Ovary (tissue), 7 donors: ENCODE measurements at regions not wholly inside any gene's neighbourhood (a gene's known extent, or its start where the extent isn't known, plus 50 kb on each side); places are given as distances from the start of the nearest gene placed in this dataset.

Experiments
- DNase-seq, 5 donors: peaks; one replicate each; pipeline ENCODE4 v3.0.0-alpha.2; 2019 to 2020
- H3K27ac ChIP-seq, 2 donors: fragments of 200-600 bp; one replicate each; pipeline versions ENCODE4 v1.5.1 to v1.8.0; 2019 to 2022
- H3K27me3 ChIP-seq: fragments of 200-600 bp; one replicate; pipeline ENCODE4 v1.8.0; 2022
- H3K36me3 ChIP-seq: fragments of 200-600 bp; sonication (generic); one replicate; pipeline ENCODE4 v1.5.1; 2019
- H3K4me1 ChIP-seq: one replicate; pipeline ENCODE4 v1.8.1; 2013; ENCODE audit warnings: mild to moderate bottlenecking, moderate library complexity; ENCODE audit not compliant: insufficient read depth
- H3K4me3 ChIP-seq: fragments of 200-600 bp; sonication (generic); one replicate; pipeline ENCODE4 v1.5.1; 2017
- H3K9me3 ChIP-seq, 2 donors: fragments of 200-600 bp in 1 of 2; sonication (generic) in 1 of 2; one replicate each; pipeline versions ENCODE4 v1.5.1 to v1.8.1; 2013 to 2019; ENCODE audit warnings: mild to moderate bottlenecking in 1 of 2, moderate library complexity in 1 of 2
- EP300 ChIP-seq: sonication (generic); formaldehyde crosslinking; IDR thresholded peaks from one replicate; pipeline ENCODE4 v1.6.1; 2017; ENCODE audit warnings: antibody characterized with exemption
- POLR2A ChIP-seq: fragments of 450-650 bp; IDR thresholded peaks from one replicate; pipeline ENCODE4 v1.6.1; 2017; ENCODE audit warnings: antibody characterized with exemption, mild to moderate bottlenecking, moderate library complexity
- WGBS, 3 donors: extraction: QIAGEN DNeasy Blood & Tissue Kit in 1 of 3; methylation state at CpG; one replicate each; pipeline versions ENCODE4 v1.1.5 to v1.1.7; 2013 to 2017; 5-methylcytosine and 5-hydroxymethylcytosine counted together
- intact Hi-C, 4 donors: fragments of 100-400 bp; cut with DNase I; formaldehyde crosslinking; loops; one replicate each; pipeline versions ENCODE4 v1.11.0 to v1.15.1; 2022 to 2023
- TF ChIP-seq, protein P1 (sequence below), 3 donors: fragments of 450-650 bp in 2 of 3; fragments of 200-600 bp in 1 of 3; IDR thresholded peaks; one replicate each; pipeline versions ENCODE4 v1.5.1 to v1.8.0; 2016 to 2022; ENCODE audit warnings: antibody characterized with exemption in 3 of 3, mild to moderate bottlenecking in 1 of 3
- donor health status: DM: no; HTN: no; CAD: no; lungs with moderate emphysema.
- donor health status: DM: no; HTN: no; CAD: no.
- donor health status: Bipolar disorder and iron deficiency.
- donor health status: DM: no; HTN: no; CAD: no.
- donor health status: DM: yes; HTN: yes; CAD: no.

DNA sequence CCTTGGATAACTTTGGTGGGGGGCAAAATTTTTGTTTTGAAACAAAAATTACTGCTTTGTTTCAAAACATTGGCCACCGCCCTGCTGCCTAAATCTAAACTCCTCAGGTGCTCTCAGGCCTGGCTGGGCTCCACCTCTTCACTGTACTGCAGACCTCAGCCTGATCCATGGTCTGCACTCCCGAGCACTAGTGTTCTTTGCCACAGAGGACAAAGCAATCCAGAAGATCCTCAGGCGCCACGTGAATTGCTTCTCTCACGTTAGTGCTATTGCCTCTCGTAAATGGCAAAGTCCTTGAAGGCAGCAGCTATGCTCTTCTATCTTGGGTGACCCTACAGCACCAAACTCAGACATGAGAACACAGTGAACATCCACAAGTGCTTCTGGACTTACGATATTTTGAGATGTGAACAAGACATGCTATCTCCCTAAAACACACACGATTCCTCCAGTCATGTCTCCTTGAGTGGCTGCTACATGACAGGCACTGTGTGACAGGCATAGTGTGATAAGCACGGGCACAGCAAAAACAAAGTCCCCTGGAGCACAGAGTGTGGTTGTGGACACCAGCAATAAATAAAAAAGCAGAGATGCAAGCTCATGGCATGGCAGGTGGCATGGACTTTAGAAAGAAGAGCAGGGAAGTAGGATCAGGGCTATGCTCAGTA lies 582.1 kb upstream of the DPP6 start:
- Histone ChIP-seq H3K4me1 (no peaks in the 10 kb centered on the region), H3K27me3 (no peaks in the 10 kb centered on the region), H3K4me3 (no peak overlapping the region), H3K27ac (no peak overlapping the region), H3K36me3 (no peaks in the 10 kb centered on the region), H3K9me3 (no peaks in the 10 kb centered on the region)
- intact Hi-C loops, result no loop called here
- DNase-seq, result no peak
- TF ChIP-seq, protein P1, sequence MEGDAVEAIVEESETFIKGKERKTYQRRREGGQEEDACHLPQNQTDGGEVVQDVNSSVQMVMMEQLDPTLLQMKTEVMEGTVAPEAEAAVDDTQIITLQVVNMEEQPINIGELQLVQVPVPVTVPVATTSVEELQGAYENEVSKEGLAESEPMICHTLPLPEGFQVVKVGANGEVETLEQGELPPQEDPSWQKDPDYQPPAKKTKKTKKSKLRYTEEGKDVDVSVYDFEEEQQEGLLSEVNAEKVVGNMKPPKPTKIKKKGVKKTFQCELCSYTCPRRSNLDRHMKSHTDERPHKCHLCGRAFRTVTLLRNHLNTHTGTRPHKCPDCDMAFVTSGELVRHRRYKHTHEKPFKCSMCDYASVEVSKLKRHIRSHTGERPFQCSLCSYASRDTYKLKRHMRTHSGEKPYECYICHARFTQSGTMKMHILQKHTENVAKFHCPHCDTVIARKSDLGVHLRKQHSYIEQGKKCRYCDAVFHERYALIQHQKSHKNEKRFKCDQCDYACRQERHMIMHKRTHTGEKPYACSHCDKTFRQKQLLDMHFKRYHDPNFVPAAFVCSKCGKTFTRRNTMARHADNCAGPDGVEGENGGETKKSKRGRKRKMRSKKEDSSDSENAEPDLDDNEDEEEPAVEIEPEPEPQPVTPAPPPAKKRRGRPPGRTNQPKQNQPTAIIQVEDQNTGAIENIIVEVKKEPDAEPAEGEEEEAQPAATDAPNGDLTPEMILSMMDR (IDR thresholded peaks at IDR 0.05), result no peak
- TF ChIP-seq EP300, result no peak
- TF ChIP-seq POLR2A, result no peak
- 39 to 77% (median 41%) methylated on average over 9 of the region's 9 CpGs for WGBS, 3 donors

DNA sequence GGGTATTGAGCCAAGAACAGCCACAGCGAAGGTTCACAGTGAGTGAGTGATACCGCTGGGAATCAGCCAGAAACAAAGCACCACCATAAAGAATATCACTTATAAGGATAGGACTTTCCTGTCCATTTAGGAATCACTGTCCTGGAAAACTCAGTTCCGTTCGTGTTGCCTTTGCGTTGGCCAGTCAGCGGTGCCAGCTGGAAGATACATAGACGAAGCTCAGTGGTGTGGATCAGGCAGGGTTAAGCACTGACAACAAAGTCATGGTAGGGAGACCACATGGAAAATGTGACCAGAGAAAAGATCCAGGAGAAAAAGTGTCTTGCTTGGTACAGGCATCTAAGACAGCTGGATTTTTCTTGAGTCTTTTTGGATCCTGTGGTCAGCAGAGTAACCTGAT lies 579.7 kb upstream of the DPP6 start:
- DNase-seq, result no peak
- Histone ChIP-seq H3K27ac (no peak overlapping the region), H3K4me1 (no peaks in the 10 kb centered on the region), H3K9me3 (no peaks in the 10 kb centered on the region), H3K4me3 (no peak overlapping the region), H3K36me3 (no peaks in the 10 kb centered on the region), H3K27me3 (no peaks in the 10 kb centered on the region)
- TF ChIP-seq POLR2A (no peak), EP300 (no peak)
- TF ChIP-seq, protein P1 (IDR thresholded peaks at IDR 0.05), result no peak
- 76 to 93% (median 89%) methylated on average over 7 of the region's 7 CpGs for WGBS, 3 donors
- intact Hi-C loops, result no loop called here

GRCh38 chr7:153473185-153473584 lies 579.0 kb upstream of the DPP6 start:
- Histone ChIP-seq H3K27me3 (no peaks in the 10 kb centered on the region), H3K4me3 (no peak overlapping the region), H3K9me3 (no peaks in the 10 kb centered on the region), H3K4me1 (no peaks in the 10 kb centered on the region), H3K36me3 (no peaks in the 10 kb centered on the region), H3K27ac (no peak overlapping the region)
- DNase-seq, result peak in 1 of 5 donors; percentile 14
- TF ChIP-seq, protein P1 (IDR thresholded peaks at IDR 0.05), result no peak
- TF ChIP-seq EP300 (no peak), POLR2A (no peak)
- 0 to 15% (median 0%) methylated on average over 1 of the region's 1 CpG for WGBS, 3 donors
- intact Hi-C loops, result no loop called here

DNA sequence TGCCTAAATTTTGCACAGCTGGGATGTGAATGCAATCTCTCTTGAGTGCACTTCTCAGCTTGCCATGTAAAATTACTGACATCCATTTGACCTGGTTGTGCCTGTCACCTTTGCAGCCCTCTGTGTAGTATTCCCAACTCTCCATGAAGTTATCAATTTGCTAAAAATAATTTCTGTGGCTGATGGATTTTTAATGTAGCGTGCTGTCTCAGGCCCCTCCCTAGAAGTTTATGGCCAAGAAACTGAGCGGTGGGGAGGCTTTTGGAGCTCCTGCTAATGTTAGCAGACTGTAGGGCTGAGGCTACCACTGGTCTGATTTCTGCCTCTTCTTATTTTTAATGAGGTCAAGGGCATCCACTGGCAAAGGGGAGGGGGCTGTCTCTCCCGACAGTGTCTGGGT lies 577.0 kb upstream of the DPP6 start:
- no peaks in the 10 kb centered on the region for H3K4me1 ChIP-seq
- TF ChIP-seq EP300, result no peak
- no peak for DNase-seq

DNA sequence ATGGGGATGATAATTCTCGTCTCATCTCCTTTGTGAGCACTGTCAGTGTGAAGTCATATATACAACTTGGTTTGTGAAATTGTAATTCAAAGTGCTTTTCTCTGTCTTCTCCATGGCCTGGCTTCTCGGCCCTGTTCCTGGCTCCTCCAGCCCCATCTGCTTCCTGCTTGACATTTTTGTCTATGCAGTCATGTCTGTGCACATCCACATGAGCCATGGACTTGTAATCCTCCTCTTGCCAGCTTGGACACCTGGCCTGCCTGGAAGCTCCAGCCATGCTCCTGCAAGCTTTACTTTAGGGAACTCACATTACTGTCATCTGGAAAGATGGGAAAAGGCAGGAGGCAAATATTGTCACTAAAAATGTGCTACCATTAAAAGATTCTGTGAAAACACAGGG lies 576.0 kb upstream of the DPP6 start:
- H3K4me3 ChIP-seq, result no peak overlapping the region
- no peaks in the 10 kb centered on the region for H3K9me3 ChIP-seq
- no peaks in the 10 kb centered on the region for H3K27me3 ChIP-seq
- no peak for DNase-seq
- TF ChIP-seq, protein P1 (IDR thresholded peaks at IDR 0.05), result no peak
- TF ChIP-seq POLR2A, result no peak
- no peak for TF ChIP-seq EP300
- H3K4me1 ChIP-seq, result no peaks in the 10 kb centered on the region
- no peak overlapping the region for H3K27ac ChIP-seq
- H3K36me3 ChIP-seq, result no peaks in the 10 kb centered on the region
- 74 to 81% (median 76%) methylated on average over 2 of the region's 2 CpGs for WGBS, 3 donors
- intact Hi-C loops, result no loop called here

More for the DNA sequence above, 577.0 kb upstream of the DPP6 start:
- Histone ChIP-seq H3K4me3 (no peak overlapping the region), H3K9me3 (no peaks in the 10 kb centered on the region), H3K27me3 (no peaks in the 10 kb centered on the region), H3K27ac (no peak overlapping the region), H3K36me3 (no peaks in the 10 kb centered on the region)
- intact Hi-C loops, result no loop called here
- 42 to 55% (median 48%) methylated on average over 3 of the region's 3 CpGs for WGBS, 3 donors
